OCI-LY1 (cell line): ENCODE measurements at regions not wholly inside any gene's neighbourhood (a gene's known extent, or its start where the extent isn't known, plus 50 kb on each side); places are given as distances from the start of the nearest gene placed in this dataset.

ENCODE experiments used
- H2AFZ ChIP-seq: fragments of 200-600 bp; sonication (generic), shearing (Covaris generic); 2 replicates; pipeline ENCODE4 v1.6.0; 2014; ENCODE audit warnings: antibody characterized with exemption, mild to moderate bottlenecking, low read length
- H3F3A ChIP-seq: fragments of 200-600 bp; sonication (generic), shearing (Covaris generic); 2 replicates; pipeline ENCODE4 v1.6.0; 2014; ENCODE audit warnings: mild to moderate bottlenecking, antibody characterized with exemption, low read length, moderate library complexity; ENCODE audit not compliant: insufficient read depth
- H3K27ac ChIP-seq: fragments of 200-600 bp; sonication (generic); 2 replicates; pipeline ENCODE4 v1.5.1; 2014; ENCODE audit warnings: low read length, mixed run types, mild to moderate bottlenecking, low read depth; ENCODE audit not compliant: poor library complexity, severe bottlenecking
- H3K27me3 ChIP-seq: fragments of 200-600 bp; sonication (generic); 2 replicates; pipeline ENCODE4 v1.6.0; 2014; ENCODE audit warnings: antibody characterized with exemption, mild to moderate bottlenecking, low read length, moderate library complexity; ENCODE audit not compliant: insufficient read depth
- H3K36me3 ChIP-seq: fragments of 200-600 bp; sonication (generic); 2 replicates; pipeline ENCODE4 v1.6.1; 2014; ENCODE audit warnings: mild to moderate bottlenecking, antibody characterized with exemption, low read length, moderate library complexity, mixed read lengths; ENCODE audit not compliant: insufficient read depth
- H3K4me1 ChIP-seq: fragments of 200-600 bp; sonication (generic); 2 replicates; pipeline ENCODE4 v1.5.1; 2014; ENCODE audit warnings: mild to moderate bottlenecking, low read length, moderate library complexity; ENCODE audit not compliant: insufficient read depth, severe bottlenecking
- H3K4me2 ChIP-seq: fragments of 200-600 bp; sonication (generic), shearing (Covaris generic); 2 replicates; pipeline ENCODE4 v1.6.1; 2014; ENCODE audit warnings: low read length
- H3K4me3 ChIP-seq: fragments of 200-600 bp; sonication (generic); 2 replicates; pipeline ENCODE4 v1.5.1; 2014; ENCODE audit warnings: low read length, low read depth, mild to moderate bottlenecking, mixed read lengths; ENCODE audit not compliant: poor library complexity, severe bottlenecking
- H3K79me2 ChIP-seq: fragments of 200-600 bp; shearing (Covaris generic); 2 replicates; pipeline ENCODE4 v1.6.1; 2016; ENCODE audit warnings: mixed run types, low read length, mixed read lengths; ENCODE audit not compliant: insufficient read depth
- H3K9ac ChIP-seq: fragments of 200-600 bp; sonication (generic), shearing (Covaris generic); 2 replicates; pipeline ENCODE4 v1.6.1; 2014; ENCODE audit warnings: mild to moderate bottlenecking, low read length, mixed read lengths
- H3K9me2 ChIP-seq: fragments of 200-600 bp; sonication (generic), shearing (Covaris generic); 2 replicates; pipeline ENCODE4 v1.6.1; 2014; ENCODE audit warnings: low read depth, mild to moderate bottlenecking, low read length, mixed read lengths
- H3K9me3 ChIP-seq: fragments of 200-600 bp; shearing (Covaris generic); 2 replicates; pipeline ENCODE4 v1.6.1; 2014; ENCODE audit warnings: low read length, mixed read lengths
- H4K20me1 ChIP-seq: fragments of 200-600 bp; sonication (generic), shearing (Covaris generic); 2 replicates; pipeline ENCODE4 v1.6.0; 2016; ENCODE audit warnings: mild to moderate bottlenecking, low read length; ENCODE audit not compliant: insufficient read depth
- CTCF ChIP-seq: fragments of 200-600 bp; sonication (generic), shearing (Covaris generic); IDR thresholded peaks from 2 replicates; pipeline ENCODE4 v1.5.1; 2017; ENCODE audit warnings: mild to moderate bottlenecking, antibody characterized with exemption, low read length, moderate library complexity, mixed read lengths
- EZH2 ChIP-seq: fragments of 200-600 bp; sonication (generic), shearing (Covaris generic); IDR thresholded peaks from 2 replicates; pipeline ENCODE4 v1.8.0; 2017; ENCODE audit warnings: borderline replicate concordance, mixed run types, mild to moderate bottlenecking, antibody characterized with exemption, low read length, moderate library complexity, mixed read lengths

GRCh38 chr3:81952141-81952540 is 190.7 kb upstream of the GBE1 start:
- Histone ChIP-seq H3K27me3 (no peaks in the 10 kb centered on the region), H3K4me1 (no peaks in the 10 kb centered on the region), H3K4me3 (no peak overlapping the region), H3K79me2 (no peaks in the 10 kb centered on the region), H3K9me3 (no peaks in the 10 kb centered on the region), H3F3A (no peaks in the 10 kb centered on the region), H3K9ac (no peak overlapping the region), H3K36me3 (no peaks in the 10 kb centered on the region), H2AFZ (no peak overlapping the region), H3K9me2 (no peaks in the 10 kb centered on the region), H3K4me2 (no peak overlapping the region), H4K20me1 (no peaks in the 10 kb centered on the region), H3K27ac (no peak overlapping the region)
- no peak for TF ChIP-seq CTCF
- TF ChIP-seq EZH2: no peak

GRCh38 chr3:81951636-81952035 is 190.2 kb upstream of the GBE1 start:
- H3K36me3 ChIP-seq: no peaks in the 10 kb centered on the region
- no peaks in the 10 kb centered on the region for H3K27me3 ChIP-seq
- no peaks in the 10 kb centered on the region for H4K20me1 ChIP-seq
- H3K27ac ChIP-seq: no peak overlapping the region
- no peak overlapping the region for H3K9ac ChIP-seq
- H3F3A ChIP-seq: no peaks in the 10 kb centered on the region
- H3K4me2 ChIP-seq: no peak overlapping the region
- no peaks in the 10 kb centered on the region for H3K9me2 ChIP-seq
- no peak overlapping the region for H2AFZ ChIP-seq
- no peaks in the 10 kb centered on the region for H3K9me3 ChIP-seq
- no peaks in the 10 kb centered on the region for H3K4me1 ChIP-seq
- TF ChIP-seq EZH2: no peak
- no peak for TF ChIP-seq CTCF
- no peak overlapping the region for H3K4me3 ChIP-seq
- no peaks in the 10 kb centered on the region for H3K79me2 ChIP-seq

DNA sequence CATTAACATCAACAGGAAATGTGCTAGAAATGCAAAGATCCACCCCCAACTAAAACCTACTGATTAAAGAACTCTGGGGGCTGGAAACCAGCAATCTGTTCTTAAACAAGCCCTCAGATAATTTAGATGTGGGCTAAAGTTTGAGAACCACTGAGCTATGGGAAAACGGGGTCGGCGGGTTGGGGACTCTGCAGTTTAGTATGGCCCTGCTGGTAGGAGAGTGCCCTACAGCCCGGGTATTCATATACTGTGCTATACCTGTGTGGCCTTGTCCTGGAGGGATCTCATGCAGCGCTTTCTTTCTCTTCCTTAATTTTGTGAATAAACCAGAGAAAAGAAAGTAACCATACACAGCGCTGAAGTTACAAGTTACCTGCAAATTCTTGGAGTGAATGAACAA is 189.7 kb upstream of the GBE1 start:
- H2AFZ ChIP-seq: no peak overlapping the region
- H3K79me2 ChIP-seq: no peaks in the 10 kb centered on the region
- no peaks in the 10 kb centered on the region for H3K4me1 ChIP-seq
- H3K9me2 ChIP-seq: no peaks in the 10 kb centered on the region
- no peak overlapping the region for H3K9ac ChIP-seq
- no peaks in the 10 kb centered on the region for H3F3A ChIP-seq
- TF ChIP-seq CTCF (no peak), EZH2 (no peak)
- no peak overlapping the region for H3K4me3 ChIP-seq
- no peak overlapping the region for H3K27ac ChIP-seq
- no peaks in the 10 kb centered on the region for H3K27me3 ChIP-seq
- H3K36me3 ChIP-seq: no peaks in the 10 kb centered on the region
- H4K20me1 ChIP-seq: no peaks in the 10 kb centered on the region
- H3K9me3 ChIP-seq: no peaks in the 10 kb centered on the region
- no peak overlapping the region for H3K4me2 ChIP-seq
